GM21360 (cell line): ENCODE measurements at regions not wholly inside any gene's neighbourhood (a gene's known extent, or its start where the extent isn't known, plus 50 kb on each side); places are given as distances from the start of the nearest gene placed in this dataset.
"Not testable (repeated sequence)": the region's sequence is repeated elsewhere in the genome, so short reads cannot be mapped to it uniquely, and the experiment has no call there.

ENCODE experiments used
- ATAC-seq: cut with Tn5 transposase; IDR thresholded peaks from one replicate; pipeline ENCODE4 v1.9.1; 2021; ENCODE audit warnings: mild to moderate bottlenecking, moderate library complexity; ENCODE audit not compliant: unreplicated experiment

DNA sequence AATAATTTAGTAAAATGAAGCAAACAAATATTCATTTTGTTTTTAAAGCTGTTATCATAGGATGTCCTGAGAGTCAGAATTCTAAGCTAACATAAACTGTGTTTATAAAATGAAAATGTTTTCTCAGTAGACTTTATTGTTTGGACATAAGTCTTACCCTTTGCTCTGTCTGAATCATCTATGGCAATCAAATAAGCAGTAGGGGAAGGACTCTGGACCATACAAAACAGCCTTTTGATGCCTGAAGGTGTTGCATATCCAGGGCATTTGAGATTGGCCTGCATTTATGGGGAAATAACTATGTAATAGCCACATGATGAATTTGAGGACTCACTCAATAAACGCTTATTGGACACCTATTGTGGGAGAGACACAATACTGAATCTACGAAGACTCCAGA, 123.0 kb upstream of the ATP5MC3 start:
- ATAC-seq = no peak

DNA sequence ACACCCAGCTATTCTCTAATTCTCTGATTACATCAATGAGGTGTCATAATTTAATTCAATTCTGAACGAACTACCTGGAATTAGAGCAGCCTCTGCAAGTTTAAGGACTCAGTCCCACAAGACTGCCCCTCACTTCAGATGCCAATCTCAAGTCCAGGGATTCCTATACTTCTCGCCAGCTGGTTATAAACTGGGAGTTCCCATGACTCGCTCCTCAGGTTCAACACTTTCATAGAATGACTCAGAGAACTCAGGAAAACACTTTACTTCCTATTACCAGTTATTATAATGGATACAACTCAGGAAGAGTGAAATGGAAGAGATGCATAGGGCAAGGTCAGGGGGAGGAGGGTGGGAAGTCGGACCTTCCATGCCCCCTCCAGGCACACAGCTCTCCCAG, 112.3 kb upstream of the ATP5MC3 start:
- no peak for ATAC-seq

DNA sequence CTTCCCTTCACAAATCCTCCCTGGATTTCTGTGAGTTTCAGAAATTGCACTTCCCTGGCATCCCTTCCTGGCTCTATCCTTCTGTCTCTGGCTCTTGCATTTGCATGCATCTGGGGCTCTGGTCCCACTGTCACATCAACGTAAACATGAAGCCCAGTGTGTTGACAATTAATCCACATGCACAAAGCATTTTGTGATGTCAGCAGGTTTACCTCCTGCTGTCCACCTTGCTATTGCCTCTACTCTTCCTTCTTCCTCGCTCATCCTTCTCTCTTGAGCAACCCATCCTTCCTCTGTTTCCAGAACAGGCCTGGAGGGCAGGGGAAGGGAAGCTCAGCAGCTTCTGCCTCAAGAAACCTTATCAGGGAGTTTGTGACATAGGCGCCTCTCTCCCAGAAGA, 111.7 kb upstream of the ATP5MC3 start:
- no peak for ATAC-seq

DNA sequence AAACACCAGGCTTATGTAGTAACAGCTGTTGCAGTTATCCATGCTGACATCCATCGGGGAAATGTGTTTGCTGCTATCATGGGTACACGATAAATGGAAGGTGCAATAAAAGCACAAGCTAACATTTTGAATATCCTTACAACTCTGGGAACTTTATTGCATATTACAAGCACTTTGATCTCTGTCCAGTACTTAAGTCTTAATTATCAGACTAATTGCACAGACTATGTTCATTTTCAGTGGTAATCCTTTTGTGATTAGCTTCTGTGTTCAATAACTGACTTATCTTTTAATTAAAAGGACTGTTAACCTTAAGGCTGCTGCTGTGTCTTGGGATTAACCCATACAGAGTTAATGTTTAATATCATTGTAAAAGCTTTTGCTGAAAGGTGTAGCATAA, 101.4 kb upstream of the ATP5MC3 start:
- no peak for ATAC-seq

DNA sequence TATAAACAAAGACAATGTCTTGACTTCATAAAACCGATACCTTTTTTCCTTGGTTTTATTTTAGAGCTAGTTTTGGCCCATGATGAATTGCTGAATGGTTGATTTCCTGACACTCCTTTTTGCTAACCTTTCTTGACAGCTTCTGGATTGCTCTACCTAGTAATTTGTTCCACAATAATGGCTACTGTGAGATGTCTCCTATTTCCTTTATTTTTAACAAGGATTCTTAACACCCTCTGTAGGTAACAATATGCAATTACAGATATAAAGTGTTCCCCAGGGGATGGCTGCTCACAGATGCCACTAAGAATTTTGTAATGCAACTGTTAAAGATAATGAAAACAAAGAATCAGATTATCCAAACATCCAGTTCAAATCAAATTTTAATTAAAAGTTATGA, 100.8 kb upstream of the ATP5MC3 start:
- ATAC-seq = no peak

DNA sequence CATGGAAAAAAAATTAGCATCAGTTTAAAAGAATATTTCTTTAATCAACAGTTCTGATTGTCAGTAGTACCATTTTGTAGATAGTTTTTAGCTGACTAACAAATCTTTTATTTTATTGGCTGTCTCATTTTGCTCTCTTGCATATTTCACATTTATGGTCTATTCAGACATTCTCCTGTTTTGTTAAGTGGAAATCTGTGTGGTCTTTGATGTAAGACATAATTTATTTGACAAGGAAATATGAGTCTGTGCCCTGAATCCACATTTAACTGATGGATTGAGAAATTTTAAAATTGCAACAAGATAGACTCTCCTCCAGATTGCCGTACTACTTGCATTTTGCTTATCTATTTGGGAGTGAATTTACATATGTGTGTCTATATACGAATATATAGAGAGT, 96.3 kb upstream of the ATP5MC3 start:
- ATAC-seq = no peak

DNA sequence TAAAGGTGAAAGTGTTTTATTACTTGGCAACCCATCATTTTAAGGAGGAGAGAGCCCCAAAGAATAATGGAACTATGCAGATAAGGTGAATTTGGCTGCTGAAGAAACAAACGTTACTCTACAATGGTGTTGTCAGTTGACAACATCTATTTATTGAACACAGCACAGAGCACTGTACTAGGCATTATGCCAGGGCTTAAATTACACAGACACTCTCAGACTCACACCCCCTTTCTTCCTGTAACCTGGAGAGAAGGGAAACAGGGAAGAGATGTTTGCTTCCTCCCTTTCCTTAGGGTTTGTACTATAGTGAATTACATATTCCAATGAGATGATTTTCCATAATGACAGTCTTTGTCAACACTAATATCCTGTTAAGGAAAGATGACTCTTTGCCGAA, 94.0 kb upstream of the ATP5MC3 start:
- no peak for ATAC-seq

DNA sequence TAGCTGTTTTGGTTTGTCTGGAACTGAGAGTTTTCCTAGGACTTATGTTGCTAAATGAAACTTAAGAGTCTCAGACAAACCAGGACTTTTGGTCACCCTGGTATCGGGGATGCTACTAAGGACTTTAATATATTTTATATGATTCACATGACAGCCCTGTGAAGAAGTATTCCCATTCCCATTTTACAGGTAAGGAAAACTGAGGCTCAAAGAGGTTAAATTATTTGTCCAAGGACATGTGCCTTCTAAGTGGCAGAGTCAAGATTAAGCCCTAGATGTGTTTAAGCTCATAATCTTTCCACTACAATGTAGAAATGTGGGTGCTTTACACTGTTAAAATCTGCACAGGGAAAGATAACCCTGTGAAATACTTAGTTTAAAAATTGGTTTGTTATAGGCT, 77.7 kb upstream of the ATP5MC3 start:
- ATAC-seq = no peak

DNA sequence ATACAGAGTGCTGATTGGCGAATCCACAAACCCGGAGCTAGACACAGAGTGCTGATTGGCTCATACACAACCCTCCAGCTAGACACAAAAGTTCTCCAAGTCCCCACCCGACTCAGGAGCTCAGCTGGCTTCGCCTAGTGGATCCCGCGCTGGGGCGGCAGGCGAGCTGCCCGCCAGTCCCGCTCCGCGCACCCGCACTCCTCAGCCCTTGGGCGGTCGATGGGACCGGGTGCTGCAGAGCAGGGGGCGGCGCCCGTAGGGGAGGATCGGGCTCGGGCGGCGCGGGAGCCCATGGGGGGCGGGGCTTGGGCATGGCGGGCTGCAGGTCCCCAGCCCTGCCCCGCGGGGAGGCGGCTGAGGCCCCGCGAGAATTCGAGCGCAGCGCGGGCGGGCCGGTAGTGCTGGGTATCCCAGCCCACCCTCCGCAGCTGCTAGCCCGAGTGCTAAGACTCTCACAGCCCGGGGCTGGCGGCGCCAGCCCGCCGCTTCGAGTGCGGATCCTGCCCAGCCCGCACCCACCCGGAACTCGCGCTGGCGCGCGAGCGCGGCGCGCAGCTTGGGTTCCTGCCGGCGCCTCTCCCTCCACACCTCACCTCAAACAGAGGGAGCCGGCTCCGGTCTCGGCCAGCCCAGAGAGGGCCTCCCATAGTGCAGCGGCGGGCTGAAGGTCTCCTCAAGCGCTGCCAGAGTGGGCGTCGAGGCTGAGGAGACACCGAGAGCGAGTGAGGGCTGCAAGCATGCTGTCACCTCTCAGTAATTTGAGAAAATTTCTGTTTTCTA, 75.5 kb upstream of the ATP5MC3 start:
- no peak for ATAC-seq

DNA sequence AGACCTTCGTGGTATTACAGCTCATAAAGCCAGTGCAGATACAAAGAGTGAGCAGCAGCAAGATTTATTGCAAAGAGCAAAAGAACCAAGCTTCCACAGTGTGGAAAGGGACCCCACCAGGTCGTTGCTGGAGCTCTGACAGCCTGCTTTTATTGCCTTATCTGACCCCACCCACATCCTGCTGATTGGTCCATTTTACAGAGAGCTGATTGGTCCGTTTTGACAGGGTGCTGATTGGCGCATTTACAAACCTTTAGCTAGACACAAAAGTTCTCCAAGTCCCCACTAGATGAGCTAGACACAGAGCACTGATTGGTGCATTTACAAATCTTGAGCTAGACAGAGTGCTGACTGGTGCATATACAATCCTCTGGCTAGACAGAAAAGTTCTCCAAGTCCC, 74.9 kb upstream of the ATP5MC3 start:
- ATAC-seq = not testable (repeated sequence)

DNA sequence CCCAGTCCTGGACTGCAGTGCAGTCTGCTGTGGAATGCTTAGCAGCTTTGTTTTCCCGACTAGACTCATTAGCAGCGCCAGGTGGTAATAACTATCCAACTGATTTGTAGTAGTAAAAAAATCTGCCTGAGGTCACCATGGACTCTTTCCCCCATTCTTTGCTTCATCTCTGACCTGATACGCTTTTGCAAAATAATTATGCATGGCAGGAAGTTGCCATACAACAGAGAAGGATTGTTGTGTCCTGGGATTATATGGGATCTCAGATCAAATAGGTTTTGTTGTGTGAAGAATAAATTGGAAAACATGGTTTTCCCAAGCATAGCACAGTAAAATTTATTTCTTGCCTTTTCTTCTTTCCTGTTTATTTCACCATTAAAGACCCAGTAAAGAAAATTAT, 72.4 kb upstream of the ATP5MC3 start:
- no peak for ATAC-seq

DNA sequence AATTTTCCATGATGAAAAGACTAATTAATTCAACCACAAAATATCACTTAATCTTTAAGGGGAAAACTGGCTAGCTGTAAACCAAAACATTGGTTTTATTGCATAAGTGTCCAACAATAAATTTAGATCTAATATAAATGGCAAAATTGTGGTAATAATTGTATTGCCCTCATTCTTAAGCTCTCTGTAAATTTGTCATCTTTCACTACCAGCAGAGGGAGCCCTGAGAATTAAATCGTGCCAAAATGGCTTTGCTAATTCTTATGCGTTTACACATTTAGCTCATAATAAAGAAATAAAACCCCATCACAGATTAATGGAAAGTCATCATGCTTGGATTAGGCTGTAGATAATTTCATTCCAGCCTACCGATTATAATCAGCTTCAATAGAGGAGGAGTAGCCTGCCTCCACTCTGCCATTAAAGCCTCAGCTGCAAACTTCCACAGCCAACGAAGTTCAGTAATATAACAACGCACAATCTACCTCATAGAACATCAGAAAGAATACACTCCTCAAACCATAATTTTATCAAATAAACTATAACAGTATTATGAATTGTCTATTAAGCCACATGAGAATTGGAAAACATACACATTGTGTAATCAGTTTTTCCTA, 70.0 kb upstream of the ATP5MC3 start:
- no peak for ATAC-seq

DNA sequence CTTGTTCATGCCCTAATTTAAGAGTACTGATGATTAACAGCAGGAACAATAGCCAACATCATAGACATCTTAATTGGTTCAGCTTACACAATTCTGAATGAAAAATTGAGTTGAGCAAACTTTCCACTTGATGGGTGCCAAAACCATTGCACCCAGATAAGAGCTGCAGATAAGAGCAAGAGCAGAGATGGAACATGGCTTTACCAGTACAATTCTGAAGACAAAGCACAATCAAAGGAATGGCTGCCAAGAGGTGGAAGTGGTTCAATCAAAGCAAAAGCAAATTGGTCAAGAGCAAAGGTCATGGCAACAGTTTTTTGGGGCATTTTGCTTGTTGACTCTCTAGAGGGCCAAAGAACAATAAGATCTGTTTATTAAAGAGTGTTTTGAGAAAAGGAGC, 65.6 kb upstream of the ATP5MC3 start:
- no peak for ATAC-seq

DNA sequence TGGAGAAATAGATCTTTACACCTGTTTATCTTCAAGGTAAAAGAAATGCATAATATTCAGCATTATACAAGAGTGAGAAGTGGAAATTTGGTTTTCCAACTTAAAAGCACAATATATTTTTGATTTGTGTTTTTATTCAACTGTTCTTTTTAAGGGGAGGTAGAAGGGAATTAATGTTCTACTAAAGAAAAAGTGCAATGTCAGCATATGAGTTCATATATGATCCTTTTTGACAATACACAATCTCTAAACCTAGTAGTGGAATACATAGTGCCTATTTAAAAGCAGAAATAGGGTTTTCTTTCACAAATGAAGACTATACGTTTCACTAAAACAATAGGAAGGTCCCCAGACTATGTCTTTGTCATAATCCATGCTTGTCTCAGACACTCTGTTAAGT, 63.2 kb upstream of the ATP5MC3 start:
- ATAC-seq = no peak

DNA sequence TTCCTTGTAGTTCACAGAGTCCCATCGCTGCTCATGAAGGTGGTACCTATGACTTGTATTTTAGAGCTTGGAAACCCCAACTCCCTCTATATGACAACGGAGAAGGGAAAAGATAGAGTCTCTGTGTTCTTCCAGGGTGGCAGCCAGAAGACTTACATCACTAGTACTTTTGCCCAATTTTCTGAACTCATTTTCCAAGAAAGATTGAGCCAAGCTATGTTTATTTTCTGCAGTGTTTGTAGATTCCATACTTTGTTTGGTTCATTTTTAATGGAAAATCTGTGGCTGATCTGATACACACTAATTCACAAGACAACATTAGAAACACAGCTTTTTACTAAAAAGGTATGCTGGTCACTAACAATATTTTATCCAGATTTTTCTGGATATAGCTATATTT, 60.2 kb upstream of the ATP5MC3 start:
- ATAC-seq = no peak

DNA sequence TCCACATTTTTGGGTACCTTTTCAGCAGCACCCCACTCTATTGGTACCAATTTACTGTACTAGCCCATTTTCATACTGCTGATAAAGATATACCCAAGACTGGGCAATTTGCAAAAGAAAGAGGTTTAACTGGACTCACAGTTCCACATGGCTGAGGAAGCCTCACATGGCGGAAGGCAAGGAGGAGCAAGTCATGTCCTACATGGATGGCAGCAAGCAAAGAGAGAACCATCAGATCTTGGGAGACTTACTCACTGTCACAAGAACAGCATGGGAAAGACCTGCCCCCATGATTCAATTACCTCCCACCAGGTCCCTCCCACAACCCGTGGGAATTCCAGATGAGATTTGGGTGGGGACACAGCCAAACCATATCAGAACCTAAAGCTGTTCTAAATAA, 58.5 kb upstream of the ATP5MC3 start:
- ATAC-seq = not testable (repeated sequence)

DNA sequence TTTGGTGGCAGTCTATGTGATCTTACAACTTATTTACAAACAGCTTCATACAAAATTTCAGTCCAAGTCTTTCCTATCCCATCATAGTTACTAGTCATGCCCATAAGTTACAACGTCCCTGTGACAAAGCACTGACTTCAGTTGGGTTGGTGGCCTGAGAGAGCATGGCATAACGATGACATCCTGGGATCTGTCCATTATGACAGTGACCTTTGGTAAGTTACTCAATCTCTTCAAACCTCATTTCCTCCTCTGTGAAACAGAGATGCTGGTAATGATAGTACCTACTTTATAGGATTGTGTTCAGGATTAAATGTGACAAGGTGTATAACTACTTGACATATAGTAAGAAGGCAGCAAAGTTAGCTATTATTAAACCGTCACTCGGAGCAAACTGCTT, 55.4 kb upstream of the ATP5MC3 start:
- no peak for ATAC-seq

DNA sequence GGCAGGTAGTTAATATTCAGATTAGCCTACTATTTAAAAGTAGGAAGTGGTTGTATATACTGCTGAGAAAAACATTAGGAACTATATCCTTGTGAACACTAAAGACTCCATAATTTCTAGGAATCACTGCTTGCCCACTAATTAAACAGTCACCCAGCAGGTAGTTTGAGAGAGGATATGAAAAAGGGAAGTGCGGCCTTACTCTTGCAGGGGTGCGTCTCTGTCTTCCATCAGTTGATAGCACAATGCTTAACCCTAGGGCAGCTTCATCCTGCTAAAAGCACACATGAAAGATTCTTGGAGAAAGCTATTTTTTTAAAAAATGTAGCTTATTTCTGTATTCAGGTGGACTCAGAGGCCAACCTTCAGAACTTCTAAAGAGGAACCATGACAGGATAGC, 53.1 kb upstream of the ATP5MC3 start:
- no peak for ATAC-seq

DNA sequence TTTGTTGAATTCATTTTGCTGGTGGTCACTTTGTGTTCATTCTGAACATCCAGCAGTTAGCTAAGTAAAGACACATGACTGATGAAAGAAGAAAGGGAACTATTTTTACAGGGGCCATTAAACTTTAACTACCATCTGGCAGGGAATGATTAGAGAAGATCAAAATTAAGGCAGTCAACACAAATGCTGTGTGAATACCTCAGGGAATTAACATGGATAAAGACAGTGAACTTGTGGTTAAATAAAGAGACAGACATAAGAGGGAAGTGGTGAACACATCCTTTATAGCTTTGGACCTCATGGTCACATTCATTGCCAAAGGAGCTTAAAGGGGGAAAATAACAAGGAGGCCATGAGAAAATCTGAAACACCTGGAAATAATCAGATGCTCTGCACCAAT, 52.6 kb upstream of the ATP5MC3 start:
- no peak for ATAC-seq

DNA sequence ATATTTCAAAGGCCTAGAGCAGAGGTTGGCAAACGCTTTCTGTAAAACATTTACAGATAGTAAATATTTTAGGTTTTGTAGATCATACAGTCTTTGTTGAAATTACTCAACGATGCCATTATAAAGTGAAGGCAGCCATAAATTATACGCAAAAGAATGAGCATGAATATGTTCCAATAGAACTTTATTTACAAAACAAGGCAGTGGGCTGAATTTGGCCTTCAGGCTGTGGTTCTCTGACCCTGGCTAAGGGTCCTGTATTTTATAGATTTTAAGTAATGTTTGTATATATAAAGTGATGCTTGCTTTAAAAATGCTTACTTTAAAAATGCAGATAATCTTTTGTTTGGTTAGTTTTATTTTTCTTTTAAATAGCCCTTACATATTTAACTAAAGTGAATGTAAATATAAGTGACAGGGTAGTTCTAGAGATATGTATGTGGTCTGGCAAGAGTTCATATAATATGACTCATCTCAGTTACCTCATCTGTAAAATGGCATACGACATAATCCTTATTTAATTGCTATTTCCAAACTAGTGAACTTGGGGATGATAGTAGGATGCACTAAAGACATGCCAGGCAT, 51.7 kb upstream of the ATP5MC3 start:
- no peak for ATAC-seq
